ENCODE measurements at regions not wholly inside any gene's neighbourhood (a gene's known extent, or its start where the extent isn't known, plus 50 kb on each side); places are given as distances from the start of the nearest gene placed in this dataset.

DNA sequence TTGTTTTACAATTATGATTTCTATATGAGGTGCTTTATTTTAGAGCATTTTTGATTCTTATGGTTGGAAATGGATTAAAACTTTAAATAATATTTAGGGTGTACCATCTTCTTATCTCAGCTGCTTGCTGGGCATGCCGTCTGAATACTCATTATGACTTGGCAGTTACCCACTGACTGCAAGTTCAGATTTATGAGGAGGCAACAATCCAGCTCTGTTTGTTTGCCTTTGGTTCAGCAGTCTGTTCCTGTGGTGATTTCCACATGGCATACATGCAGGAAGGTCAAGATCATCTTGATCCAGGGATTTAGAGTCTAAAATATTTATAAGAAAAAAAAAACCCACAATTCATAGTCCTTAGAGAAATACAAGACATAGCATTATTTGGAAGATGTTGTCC is 1254.5 kb upstream of the NUDT12 start:
- intact Hi-C loops (cut with micrococcal nuclease), result no loop called here

More for the DNA sequence above, 1254.5 kb upstream of the NUDT12 start:
- no peak overlapping the region for H3K18ac ChIP-seq (ENCODE audit: low read depth, low read length)
- H2BK20ac ChIP-seq (ENCODE audit: low read depth, low read length), result no peak overlapping the region
- TF ChIP-seq NFE2L2 (IDR thresholded peaks at IDR 0.05; ENCODE audit: low read depth, low read length) (no peak), RCOR1 (IDR thresholded peaks at IDR 0.05; ENCODE audit: insufficient replicate concordance, low read length) (no peak), ELK1 (IDR thresholded peaks at IDR 0.05; ENCODE audit: borderline replicate concordance, low read depth, low read length) (no peak), SMC3 (IDR thresholded peaks at IDR 0.05; ENCODE audit: low read depth, low read length) (no peak), POLR2A (IDR thresholded peaks at IDR 0.05; ENCODE audit: low read depth, low read length) (no peak)
- no peak overlapping the region for H4K5ac ChIP-seq (ENCODE audit: low read depth, low read length)
- H3K36me3 ChIP-seq (ENCODE audit: control insufficient read depth, insufficient read depth, low read length), result no peaks in the 10 kb centered on the region
- no peak overlapping the region for H4K8ac ChIP-seq (ENCODE audit: low read depth in 2 of 2, low read length in 2 of 2)
- no peaks in the 10 kb centered on the region for H4K20me1 ChIP-seq (ENCODE audit: insufficient read depth, low read length)
- H3K23ac ChIP-seq (ENCODE audit: low read depth, low read length), result no peak overlapping the region
- no peak overlapping the region for H3K4me2 ChIP-seq (ENCODE audit: low read depth, low read length)
- H2AK5ac ChIP-seq (ENCODE audit: low read depth, low read length), result no peak overlapping the region
- H3K56ac ChIP-seq (ENCODE audit: extremely low read depth, insufficient read depth, low read length), result no peak overlapping the region
- DNase-seq (no peak), ATAC-seq (ENCODE audit: low read depth) (no peak)
- no peak overlapping the region for H2BK15ac ChIP-seq (ENCODE audit: low read depth, low read length)
- H3K79me1 ChIP-seq (ENCODE audit: low read depth in 1 of 2, low read length in 2 of 2), result no peaks in the 10 kb centered on the region
- dilution Hi-C loops (cut with HindIII; ENCODE audit: low sequenced_read_pairs, unreplicated experiment), result no loop called here
- BruUV-seq (replicated peaks), result no TSS peak
- H2AK9ac ChIP-seq (replicated peaks; ENCODE audit: low read depth, low read length, poor library complexity), result no peak overlapping the region
- no peak overlapping the region for H3K14ac ChIP-seq (replicated peaks; ENCODE audit: low read depth, low read length)
- no CpG with 5 or more reads among the region's 1 CpG for WGBS, 2 experiments (ENCODE audit: extremely low coverage in 2 of 2, insufficient read length in 1 of 2)
- ChIA-PET CTCF (no interaction called here), POLR2A (ENCODE audit: unreplicated experiment) (interaction anchor here (0.7 kb wide), 1 partner anchor 693 kb away, joined by 4 read pairs; no protein-coding TSS in a partner anchor)
- no peak overlapping the region for H3K9ac ChIP-seq (ENCODE audit: low read depth, low read length)
- no peak overlapping the region for H4K91ac ChIP-seq (ENCODE audit: insufficient read depth, low read depth, low read length)
- H2BK120ac ChIP-seq (ENCODE audit: low read depth, low read length), result no peak overlapping the region
- peaks cover 4% of the 10 kb centered on the region; the same call in 1 of the 2 replicates for H3K9me3 ChIP-seq (ENCODE audit: control insufficient read depth, insufficient read depth, low read length)
- no peaks in the 10 kb centered on the region for H3K27me3 ChIP-seq (ENCODE audit: control insufficient read depth, insufficient read depth, low read length)
- H3K4me1 ChIP-seq (ENCODE audit: control insufficient read depth, insufficient read depth, low read length), result no peaks in the 10 kb centered on the region
- H2BK5ac ChIP-seq (ENCODE audit: low read depth, low read length, poor library complexity, severe bottlenecking), result no peak overlapping the region
- no peak overlapping the region for H2AFZ ChIP-seq (replicated peaks; ENCODE audit: low read length, poor library complexity)
- in situ Hi-C loops (cut with MboI; ENCODE audit: low sequenced_read_pairs), result no loop called here
- no peak overlapping the region for H3K4me3 ChIP-seq (ENCODE audit: insufficient read depth, low read depth, low read length)
- no peaks in the 10 kb centered on the region for H3K9me1 ChIP-seq (ENCODE audit: insufficient read depth, low read length)
- H3K4ac ChIP-seq (ENCODE audit: low read depth, low read length), result no peak overlapping the region
- no peak overlapping the region for H3K27ac ChIP-seq (ENCODE audit: insufficient read depth, low read length)

Data from IMR-90 (cell line).